HG03520 (cell line): ENCODE measurements at regions not wholly inside any gene's neighbourhood (a gene's known extent, or its start where the extent isn't known, plus 50 kb on each side); places are given as distances from the start of the nearest gene placed in this dataset.

Experiments used
- ATAC-seq: cut with Tn5 transposase; IDR thresholded peaks from one replicate; pipeline ENCODE4 v1.9.1; 2021; ENCODE audit warnings: mild to moderate bottlenecking, moderate library complexity; ENCODE audit not compliant: unreplicated experiment

DNA sequence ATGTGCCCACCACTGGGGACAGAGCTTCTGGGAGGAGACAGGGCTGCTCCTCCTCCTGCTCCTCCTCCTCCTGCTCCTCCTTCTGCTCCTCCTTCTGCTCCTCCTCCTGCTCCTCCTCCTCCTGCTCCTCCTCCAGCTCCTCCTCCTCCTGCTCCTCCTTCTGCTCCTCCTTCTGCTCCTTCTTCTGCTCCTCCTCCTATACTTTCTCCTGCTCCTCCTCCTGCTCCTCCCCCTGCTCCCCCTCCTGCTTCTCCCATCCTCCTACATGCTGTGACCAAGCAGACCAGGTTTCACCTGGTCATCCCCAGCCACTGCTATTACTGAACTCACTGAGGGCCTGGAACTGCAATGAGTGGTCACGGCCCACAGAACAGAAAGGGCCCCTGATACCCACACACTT, 154.0 kb upstream of the PPP2R2D start:
- ATAC-seq = no peak

DNA sequence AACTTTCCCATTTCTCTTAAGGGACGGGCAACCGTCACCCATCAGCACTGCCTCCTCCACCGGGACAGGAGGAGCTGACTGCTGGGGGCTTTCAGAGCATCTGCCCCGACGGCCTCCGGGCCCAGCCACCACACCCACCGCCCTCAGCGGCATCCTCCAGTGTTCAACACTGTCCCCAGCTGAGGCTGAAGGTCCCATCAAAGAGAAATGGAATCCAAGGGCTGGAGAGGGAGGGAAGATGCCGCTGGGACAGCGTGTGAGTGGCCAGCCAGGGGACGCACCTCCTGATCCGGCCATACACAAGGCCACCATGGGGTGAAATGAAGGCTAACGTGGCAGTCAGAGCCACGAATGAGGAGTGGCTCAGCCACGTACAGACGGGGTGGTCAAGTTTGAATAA, 153.6 kb upstream of the PPP2R2D start:
- no peak for ATAC-seq

- no peak for ATAC-seq
Observed at GRCh38 chr10:131747791-131748190, 153.0 kb upstream of the PPP2R2D start.

DNA sequence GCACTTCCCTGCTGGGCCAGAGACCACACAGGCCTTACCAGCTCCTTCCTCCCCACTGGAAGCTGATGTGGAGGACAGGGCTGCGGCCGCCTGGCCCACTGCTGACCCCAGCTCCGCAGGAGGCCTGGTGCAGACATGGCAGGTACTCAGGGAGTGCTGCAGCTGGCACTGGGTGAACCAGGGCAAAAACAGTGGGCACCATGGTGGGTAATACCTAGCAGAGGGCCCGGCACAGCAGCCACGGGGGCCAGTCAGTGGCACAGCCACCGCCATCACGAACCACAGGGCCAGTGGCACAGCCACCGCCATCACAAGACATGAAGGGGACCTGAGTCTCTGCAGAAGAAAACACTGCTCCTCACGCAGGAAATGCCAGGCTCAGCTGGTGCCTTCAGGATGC, 152.6 kb upstream of the PPP2R2D start:
- no peak for ATAC-seq

DNA sequence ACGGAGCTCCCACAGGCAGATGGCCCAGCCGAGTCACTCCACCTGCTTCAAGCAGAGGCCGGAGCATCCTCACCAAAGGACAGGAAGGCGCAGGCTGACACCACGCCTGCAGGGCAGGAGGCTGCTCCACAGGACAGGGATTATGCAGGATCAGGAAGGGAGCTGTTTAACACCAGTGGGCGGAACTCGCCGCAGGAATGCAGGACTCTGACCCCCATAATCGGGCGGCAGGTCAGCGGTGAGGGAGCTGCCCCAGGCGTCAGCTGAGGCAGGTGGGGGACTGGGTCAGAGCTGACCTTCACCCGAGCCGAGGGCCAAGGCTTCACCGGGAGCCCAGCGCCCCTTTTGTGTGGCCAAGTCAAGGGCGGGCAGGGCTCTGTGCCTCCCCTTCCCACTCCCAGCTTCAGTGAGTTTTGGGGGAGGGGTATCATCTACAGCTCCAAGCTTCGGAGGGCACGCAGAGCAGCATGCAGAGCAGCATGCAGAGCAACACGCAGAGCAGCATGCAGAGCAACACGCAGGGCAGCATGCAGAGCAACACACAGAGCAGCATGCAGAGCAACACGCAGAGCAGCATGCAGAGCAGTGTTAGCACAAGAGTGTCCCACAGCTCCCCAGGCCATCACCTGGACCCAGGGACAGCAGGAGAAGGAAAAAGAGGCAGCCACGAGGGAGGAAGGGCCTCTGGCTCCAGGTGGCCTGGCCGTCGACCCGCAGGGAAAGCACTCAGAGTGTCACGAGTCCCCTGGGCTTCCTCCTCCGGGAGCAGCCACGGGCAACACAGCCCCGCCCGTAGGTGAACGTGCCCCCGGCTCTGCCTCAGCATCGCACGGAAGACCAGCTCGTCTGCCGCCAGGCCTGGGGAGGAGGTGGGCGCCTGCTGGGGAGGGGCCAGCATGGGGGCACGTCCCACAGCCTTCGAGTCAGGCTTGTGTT, 151.7 kb upstream of the PPP2R2D start:
- no peak for ATAC-seq

GRCh38 chr10:131749767-131750142, 151.1 kb upstream of the PPP2R2D start:
- ATAC-seq = no peak

DNA sequence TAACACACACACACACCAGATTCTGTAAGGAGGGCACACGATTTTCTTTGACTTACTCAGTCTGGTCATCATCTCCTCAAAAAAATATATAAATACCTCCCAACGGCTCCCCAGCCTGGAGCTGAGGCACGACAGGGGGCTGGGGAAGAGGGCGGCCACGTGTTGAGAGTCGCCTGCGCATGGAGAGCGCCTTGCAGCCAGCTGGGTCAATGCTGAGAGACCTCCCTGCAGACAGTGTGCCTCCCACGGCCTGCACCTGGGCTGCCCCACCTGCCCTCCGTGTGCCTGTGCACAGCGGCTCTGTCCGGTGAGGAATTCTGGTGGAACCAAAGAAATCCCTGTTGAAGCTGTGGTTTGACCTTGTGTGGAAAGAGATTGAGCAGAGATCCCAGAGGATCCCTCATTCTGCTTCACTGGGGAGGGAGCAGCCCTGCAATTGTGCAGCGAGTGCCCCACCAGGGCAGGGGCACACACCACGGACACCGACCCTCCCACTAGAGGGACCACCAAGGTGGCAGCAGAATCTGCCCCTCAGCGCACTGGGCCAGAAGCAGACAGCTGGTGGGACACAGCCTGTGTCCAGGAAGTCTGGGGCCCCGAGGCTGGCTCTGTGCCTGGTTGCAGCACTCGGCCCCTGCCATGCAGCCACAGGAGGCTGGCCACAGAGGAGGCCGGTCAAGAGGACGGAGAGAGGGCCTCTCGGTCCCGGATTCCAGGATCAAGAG, 150.5 kb upstream of the PPP2R2D start:
- no peak for ATAC-seq

GRCh38 chr10:131750973-131751826, 149.6 kb upstream of the PPP2R2D start:
- ATAC-seq = no peak

DNA sequence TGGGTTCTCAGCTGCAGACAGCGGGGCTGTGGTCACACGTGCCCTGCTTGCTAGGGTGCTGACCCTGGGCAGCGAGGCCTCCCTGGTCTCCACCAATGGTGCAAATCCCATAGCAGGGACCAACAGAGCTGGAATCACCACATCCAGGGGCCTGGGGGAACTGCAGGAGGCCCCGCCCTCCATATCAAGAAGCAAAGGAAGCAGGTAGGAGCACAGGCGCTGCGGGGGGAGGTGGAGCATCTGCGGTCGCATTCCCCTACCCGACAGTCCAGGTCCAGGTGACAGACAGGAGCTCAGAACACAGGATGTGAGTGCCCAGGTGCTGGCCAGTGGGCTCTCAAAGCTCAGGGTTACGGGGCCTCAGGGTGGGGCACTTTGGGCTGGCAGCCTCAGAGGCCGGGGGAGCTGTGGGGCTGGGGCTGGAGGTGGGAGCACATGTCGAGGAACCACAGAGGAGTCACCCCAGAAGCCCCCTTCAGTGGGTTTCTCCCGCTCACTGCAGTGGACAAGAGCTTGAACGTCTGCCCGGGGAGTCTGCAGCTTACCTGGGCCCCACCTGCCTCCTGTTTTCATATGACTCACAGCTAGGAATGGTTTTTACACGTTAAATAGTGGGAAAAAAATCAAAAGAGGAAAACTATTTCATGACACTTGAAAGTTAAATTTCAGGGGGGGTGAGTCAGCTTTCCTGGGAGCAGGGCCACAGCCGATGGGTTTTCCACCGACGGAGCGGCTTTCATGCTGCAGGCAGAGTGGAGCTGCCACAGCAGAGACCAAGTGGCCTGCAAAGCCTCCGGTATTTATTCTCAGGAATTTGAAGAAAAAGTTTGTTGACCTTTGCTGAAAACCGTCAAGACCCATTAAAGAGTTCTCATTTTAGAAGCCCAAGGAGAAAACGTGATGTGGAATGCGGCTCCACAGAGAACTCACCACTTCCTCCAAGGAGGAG, 148.7 kb upstream of the PPP2R2D start:
- no peak for ATAC-seq

- no peak for ATAC-seq
Observed at GRCh38 chr10:131753336-131753735, 147.5 kb upstream of the PPP2R2D start.

- no peak for ATAC-seq
Observed at GRCh38 chr10:131755200-131755599, 145.6 kb upstream of the PPP2R2D start.

GRCh38 chr10:131757285-131758058, 143.3 kb upstream of the PPP2R2D start:
- ATAC-seq = no peak

- no peak for ATAC-seq
Observed at GRCh38 chr10:131758062-131758938, 142.5 kb upstream of the PPP2R2D start.

- ATAC-seq = no peak
Observed at GRCh38 chr10:131758939-131759301, 141.9 kb upstream of the PPP2R2D start.

DNA sequence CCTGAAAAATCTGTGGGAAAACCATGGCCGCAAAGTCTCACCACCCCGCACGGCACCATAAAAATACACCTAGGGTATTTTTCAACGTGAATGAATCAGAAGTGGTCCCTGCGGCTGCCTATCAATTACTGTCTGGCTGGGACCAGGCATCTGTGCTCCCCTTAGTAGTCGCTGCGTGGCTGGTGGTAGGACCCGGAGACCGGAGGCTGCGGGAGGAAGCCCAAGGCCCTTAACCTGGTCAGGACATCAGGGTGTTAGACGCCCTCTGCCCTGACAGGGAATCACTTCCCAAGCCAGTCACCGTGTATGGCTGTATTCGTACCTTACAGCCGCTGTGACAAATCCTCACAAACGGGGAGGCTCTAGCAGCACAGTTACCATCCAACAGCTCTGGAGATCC, 141.5 kb upstream of the PPP2R2D start:
- no peak for ATAC-seq

DNA sequence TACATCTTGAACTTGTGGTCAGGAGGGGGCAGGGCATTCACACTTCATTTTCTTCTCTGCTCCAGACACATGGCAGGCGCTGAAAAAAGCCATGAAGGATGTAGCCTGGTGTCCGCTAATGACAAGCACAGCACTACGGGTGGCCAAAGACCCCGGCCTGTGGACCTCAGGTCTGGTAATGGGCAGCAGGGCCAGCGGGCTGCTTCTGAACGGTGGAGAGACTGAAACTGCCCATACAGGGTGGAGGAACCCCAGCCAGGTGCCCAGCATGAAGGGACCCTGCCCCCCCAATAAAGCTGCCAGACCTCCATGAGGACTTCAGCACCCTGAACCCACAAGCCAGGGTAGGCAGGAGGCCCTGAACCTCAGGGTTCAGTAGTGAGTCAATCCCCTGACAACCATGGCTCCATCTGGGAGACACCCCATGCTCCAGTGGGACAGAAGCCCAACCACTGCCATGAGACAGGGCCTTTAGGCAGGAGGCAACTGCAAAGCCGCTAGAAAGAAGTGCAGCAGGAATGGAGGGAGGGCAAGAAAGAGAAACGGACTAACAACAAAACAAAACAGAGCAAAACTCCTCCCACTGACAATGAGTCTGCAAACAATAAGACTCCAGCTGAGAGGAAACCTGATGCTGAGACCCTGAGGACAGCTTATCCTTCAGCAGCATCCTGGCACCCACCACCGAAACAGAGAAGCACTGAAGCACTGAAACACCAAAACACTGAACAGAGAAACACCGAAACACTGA, 140.2 kb upstream of the PPP2R2D start:
- no peak for ATAC-seq

GRCh38 chr10:131762789-131763696, 137.8 kb upstream of the PPP2R2D start:
- ATAC-seq = no peak
